CD4-positive, alpha-beta T cell treated with Interferon gamma for 1 hour (primary cell): ENCODE measurements at regions not wholly inside any gene's neighbourhood (a gene's known extent, or its start where the extent isn't known, plus 50 kb on each side); places are given as distances from the start of the nearest gene placed in this dataset.

Experiments used
- DNase-seq: peaks from one replicate; pipeline ENCODE4 v3.0.0-alpha.2; 2020

DNA sequence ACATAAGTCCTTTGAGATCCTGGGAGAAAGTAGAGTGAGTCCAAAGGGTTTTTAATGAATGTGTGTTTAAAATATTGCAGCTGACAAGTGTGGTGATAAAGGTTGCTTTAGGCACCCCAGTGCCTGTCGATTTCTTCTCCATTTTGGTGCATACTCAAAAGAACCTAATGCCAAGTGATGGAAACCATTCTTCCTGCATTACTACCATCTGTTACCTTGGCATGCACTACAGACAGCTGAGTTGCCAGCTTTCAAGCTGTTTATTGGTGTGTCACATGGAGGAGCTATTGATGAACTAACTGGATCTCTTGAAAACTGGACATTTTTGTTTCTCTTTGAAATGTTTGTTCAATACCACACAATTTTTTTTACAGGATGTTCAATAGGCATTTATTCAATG lies 350.0 kb downstream of the AKAIN1 start:
- no peak for DNase-seq

DNA sequence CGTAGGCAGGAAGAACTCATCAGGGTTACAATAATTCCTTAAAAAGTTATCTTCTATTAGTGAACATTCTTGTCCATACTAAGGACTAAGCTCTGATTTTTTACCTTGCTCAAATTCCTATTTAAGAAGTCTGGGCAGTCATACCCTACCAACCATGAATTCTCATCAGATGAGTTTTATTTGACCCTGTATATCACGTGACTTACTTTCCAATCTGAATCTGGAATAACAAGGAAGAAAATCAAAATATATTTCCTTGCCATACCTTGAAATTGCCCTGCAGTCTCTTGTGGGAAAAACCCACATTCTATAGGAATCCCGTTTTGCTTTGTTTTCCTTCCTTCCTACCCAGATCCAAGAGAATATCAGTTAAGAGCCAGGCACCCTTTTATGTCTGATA lies 352.7 kb downstream of the AKAIN1 start:
- DNase-seq, result no peak

DNA sequence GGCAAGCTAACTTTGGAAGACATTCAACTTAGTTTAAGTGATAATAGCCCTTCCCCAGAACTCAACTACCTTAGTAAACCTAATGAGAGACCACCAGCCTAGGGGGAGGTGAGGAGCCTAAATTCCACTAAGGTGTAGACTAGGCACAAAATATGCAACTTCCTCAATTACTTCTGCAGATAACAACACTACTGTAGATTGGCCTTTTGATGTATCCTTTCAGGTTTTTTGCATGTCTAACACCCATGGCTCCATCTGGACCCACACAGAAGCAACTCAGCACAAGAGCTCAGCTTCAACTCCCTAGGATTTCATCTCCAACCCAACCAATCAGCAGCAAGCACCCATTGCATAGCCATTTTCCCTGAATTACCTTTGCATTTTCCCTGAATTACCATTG lies 353.3 kb downstream of the AKAIN1 start:
- no peak for DNase-seq

DNA sequence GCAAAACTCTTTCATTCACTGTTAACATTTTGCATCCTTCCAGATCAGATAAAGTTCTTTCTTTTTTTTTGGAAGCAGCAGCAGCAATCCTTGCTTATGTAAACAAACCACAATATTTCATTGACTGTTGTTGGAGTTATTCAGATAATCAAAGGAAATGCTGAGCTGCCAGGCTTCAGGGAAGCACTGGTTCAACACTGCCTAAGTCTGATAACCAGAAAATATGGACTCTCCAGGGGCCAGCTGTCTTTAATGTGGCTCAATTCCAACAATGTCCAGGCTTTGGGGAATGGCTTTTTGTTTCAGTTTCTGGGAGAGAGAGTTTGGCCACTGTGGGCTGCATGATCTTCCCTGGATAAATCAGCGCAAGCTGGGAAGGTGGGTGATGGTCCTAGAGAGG lies 354.3 kb downstream of the AKAIN1 start:
- DNase-seq, result no peak

DNA sequence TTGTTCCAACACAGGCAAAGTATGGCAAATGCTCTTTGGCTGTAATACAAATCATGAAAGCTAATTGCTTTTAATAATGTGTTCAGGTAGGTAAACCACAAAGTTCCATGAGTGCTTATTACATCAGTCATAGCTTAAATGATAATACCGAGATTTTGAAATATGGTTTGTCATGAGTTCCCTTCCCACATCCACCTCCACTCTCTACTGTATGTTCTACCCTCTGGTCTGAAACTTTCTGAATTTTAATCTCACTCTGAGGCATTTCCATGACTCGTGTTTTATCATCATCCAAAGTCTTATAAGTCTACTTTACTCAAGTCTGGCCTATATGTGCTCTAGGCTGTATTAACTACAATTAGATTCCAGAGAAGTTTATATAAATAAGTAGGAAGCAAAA lies 354.8 kb downstream of the AKAIN1 start:
- DNase-seq, result no peak

- DNase-seq, result no peak
These were observed 357.4 kb downstream of the AKAIN1 start for GRCh38 chr18:4839639-4840038.

GRCh38 chr18:4836141-4836540 lies 360.9 kb downstream of the AKAIN1 start:
- no peak for DNase-seq

GRCh38 chr18:4831791-4832375 lies 365.2 kb downstream of the AKAIN1 start:
- no peak for DNase-seq

GRCh38 chr18:4831127-4831526 lies 365.9 kb downstream of the AKAIN1 start:
- DNase-seq, result no peak

GRCh38 chr18:4823091-4823490 lies 368.0 kb upstream of the DLGAP1 start:
- DNase-seq, result no peak

GRCh38 chr18:4821801-4822200 lies 366.7 kb upstream of the DLGAP1 start:
- no peak for DNase-seq

DNA sequence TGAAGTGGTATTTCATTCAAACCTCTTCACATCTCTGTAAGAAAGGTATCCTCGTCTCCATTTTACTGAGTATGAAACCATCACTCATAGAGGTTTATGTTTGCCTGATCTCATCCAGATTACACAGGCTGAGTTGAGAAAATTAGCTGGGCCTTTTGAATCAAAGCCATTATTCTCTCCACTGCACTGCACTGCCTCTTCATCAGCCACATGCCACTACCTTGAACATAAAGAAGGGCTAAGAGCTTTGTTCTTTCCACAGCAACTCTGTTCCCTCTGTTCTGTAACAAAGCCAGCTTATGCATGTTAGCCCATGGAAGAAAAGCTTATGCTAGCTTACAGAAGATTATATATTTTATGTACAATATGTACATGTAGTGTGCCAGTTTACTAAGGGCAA lies 362.6 kb upstream of the DLGAP1 start:
- no peak for DNase-seq

- DNase-seq, result no peak
These were observed 358.6 kb upstream of the DLGAP1 start for GRCh38 chr18:4813708-4814107.

GRCh38 chr18:4808891-4809290 lies 353.8 kb upstream of the DLGAP1 start:
- DNase-seq, result no peak

DNA sequence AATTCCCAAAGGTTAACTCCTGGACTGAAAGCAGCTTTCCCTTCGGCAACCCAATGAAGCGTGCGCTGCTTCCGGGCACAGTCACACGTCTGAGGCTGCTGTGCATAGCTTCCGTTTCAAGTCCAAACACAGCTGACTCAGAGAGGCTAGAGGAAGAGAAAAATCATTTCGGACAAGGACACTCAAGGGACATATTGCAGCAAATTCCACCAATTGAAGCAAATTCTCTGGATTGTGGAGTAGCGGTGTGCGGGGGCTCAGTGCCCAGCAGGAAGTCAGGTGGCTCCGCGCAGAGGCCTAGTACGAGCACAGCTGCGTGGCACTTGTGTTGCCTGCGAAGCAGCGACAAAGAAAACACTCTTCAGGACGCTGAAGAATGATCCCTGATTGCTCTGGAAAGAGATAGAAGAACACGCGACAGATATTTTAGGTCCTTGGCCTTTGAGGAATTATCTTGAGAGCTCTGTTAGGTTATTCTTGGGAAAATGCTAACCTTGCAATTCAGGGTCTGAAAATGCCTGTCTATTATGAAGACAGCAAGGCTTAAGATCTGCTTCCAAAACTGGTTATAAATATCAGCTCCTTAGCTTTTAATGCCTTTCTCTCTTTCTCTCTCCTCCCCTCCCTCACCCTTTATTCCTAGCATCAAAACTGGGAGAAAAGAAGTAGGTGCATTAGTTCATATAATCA lies 352.6 kb upstream of the DLGAP1 start:
- no peak for DNase-seq

GRCh38 chr18:4806331-4806730 lies 351.2 kb upstream of the DLGAP1 start:
- no peak for DNase-seq

DNA sequence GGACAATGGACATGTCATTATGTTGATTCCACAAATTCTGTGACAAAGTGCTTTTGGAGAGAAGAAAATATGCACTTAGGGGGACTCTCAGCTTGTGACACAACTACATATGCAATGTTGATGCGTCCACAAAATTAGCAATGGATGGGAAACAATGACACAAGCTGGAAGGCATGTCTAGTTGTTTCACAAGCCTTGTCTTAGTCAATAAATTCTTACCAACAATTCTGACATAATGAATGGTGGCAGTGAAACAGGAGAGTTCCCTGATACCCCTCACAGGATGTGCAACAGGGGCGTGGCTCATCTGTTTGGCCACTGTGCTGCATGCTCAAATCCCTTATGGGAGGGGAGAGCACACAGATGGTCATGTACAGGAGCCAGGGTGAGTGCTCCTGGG lies 347.2 kb upstream of the DLGAP1 start:
- no peak for DNase-seq

GRCh38 chr18:4801151-4801550 lies 346.0 kb upstream of the DLGAP1 start:
- DNase-seq, result no peak

- no peak for DNase-seq
These were observed 342.0 kb upstream of the DLGAP1 start for GRCh38 chr18:4797002-4797685.

DNA sequence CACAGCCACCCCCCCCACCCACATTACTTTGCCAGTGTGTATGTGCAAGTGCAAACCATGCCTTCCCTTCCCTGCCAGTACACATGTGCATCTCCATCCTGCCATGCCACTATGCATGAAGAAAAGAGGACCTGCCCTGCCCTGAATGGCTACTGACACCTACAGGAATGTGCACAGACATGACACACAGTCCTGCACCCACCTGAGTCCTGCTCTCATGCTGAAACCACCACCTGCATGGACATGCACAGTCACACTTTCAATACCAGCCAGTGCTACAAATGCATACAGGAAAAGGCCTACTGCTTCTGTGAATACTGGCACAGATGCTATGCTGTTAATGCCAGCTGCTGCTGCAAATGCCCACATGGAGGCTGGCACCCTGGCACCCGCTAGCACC lies 334.4 kb upstream of the DLGAP1 start:
- no peak for DNase-seq

- no peak for DNase-seq
These were observed 326.8 kb upstream of the DLGAP1 start for GRCh38 chr18:4781873-4782272.

GRCh38 chr18:4765401-4765800 lies 310.3 kb upstream of the DLGAP1 start:
- no peak for DNase-seq

DNA sequence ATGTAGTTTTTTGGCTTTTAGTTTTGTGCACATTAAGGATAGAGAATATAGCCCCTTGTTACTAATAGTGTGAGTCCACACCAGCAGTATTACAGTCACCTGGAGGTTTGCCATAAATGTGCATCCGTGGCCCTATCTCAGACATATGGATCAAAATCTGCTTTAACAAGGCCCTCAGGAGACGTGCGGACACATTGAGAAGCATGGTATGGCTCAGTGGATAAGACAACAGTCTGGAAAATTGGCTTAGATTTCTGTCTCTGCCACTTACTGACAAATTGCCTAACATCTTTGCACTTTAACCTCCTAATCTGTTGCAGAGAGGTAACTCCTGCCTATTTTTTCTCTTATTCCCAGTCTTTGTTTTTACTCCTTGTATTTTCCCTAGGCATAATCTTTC lies 307.2 kb upstream of the DLGAP1 start:
- no peak for DNase-seq

- DNase-seq, result no peak
These were observed 303.9 kb upstream of the DLGAP1 start for GRCh38 chr18:4758980-4759379.

GRCh38 chr18:4755848-4756247 lies 300.7 kb upstream of the DLGAP1 start:
- no peak for DNase-seq
